Activated CD8-positive, alpha-beta memory T cell treated with anti-CD3 and anti-CD28 coated beads for 1 hour (primary cell): ENCODE measurements at regions not wholly inside any gene's neighbourhood (a gene's known extent, or its start where the extent isn't known, plus 50 kb on each side); places are given as distances from the start of the nearest gene placed in this dataset.
A peak's percentile ranks its signal among the peaks of the same experiment; 100 is the strongest.

Source experiments
- DNase-seq, 2 donors: peaks; one replicate each; pipeline ENCODE4 v3.0.0-alpha.2; 2020; ENCODE audit warnings: low read depth in 1 of 2; ENCODE audit errors: extremely low read depth in 1 of 2

GRCh38 chr2:128733450-128733849 lies 414.8 kb upstream of the HS6ST1 start:
- DNase-seq, result no peak

- no peak for DNase-seq
Observed at GRCh38 chr2:128734521-128735295, 416.0 kb upstream of the HS6ST1 start.

- DNase-seq, result no peak
Observed at GRCh38 chr2:128735296-128735960, 416.8 kb upstream of the HS6ST1 start.

GRCh38 chr2:128736046-128736688 lies 417.5 kb upstream of the HS6ST1 start:
- no peak for DNase-seq

- peak in 1 of 2 donors; percentile 29 for DNase-seq
Observed at GRCh38 chr2:128736689-128737545, 418.2 kb upstream of the HS6ST1 start.

- DNase-seq, result no peak
Observed at GRCh38 chr2:128737546-128737826, 418.8 kb upstream of the HS6ST1 start.

GRCh38 chr2:128738446-128739110 lies 419.9 kb upstream of the HS6ST1 start:
- no peak for DNase-seq

GRCh38 chr2:128742467-128742866 lies 423.8 kb upstream of the HS6ST1 start:
- DNase-seq, result no peak

GRCh38 chr2:128745946-128746345 lies 427.3 kb upstream of the HS6ST1 start:
- DNase-seq, result no peak

GRCh38 chr2:128746356-128746755 lies 427.7 kb upstream of the HS6ST1 start:
- no peak for DNase-seq

- DNase-seq, result no peak
Observed at GRCh38 chr2:128748336-128748735, 429.7 kb upstream of the HS6ST1 start.

GRCh38 chr2:128748835-128749605 lies 430.4 kb upstream of the HS6ST1 start:
- no peak for DNase-seq

- DNase-seq, result no peak
Observed at GRCh38 chr2:128750328-128751165, 431.9 kb upstream of the HS6ST1 start.

- DNase-seq, result no peak
Observed at GRCh38 chr2:128751746-128752145, 433.1 kb upstream of the HS6ST1 start.

- no peak for DNase-seq
Observed at GRCh38 chr2:128752691-128753263, 434.1 kb upstream of the HS6ST1 start.

- no peak for DNase-seq
Observed at GRCh38 chr2:128753321-128753720, 434.7 kb upstream of the HS6ST1 start.

- no peak for DNase-seq
Observed at GRCh38 chr2:128753800-128754199, 435.1 kb upstream of the HS6ST1 start.

- DNase-seq, result no peak
Observed at GRCh38 chr2:128754246-128754724, 435.6 kb upstream of the HS6ST1 start.
